ENCODE measurements at regions not wholly inside any gene's neighbourhood (a gene's known extent, or its start where the extent isn't known, plus 50 kb on each side); places are given as distances from the start of the nearest gene placed in this dataset.
"Not testable (repeated sequence)": the region's sequence is repeated elsewhere in the genome, so short reads cannot be mapped to it uniquely, and the experiment has no call there.

DNA sequence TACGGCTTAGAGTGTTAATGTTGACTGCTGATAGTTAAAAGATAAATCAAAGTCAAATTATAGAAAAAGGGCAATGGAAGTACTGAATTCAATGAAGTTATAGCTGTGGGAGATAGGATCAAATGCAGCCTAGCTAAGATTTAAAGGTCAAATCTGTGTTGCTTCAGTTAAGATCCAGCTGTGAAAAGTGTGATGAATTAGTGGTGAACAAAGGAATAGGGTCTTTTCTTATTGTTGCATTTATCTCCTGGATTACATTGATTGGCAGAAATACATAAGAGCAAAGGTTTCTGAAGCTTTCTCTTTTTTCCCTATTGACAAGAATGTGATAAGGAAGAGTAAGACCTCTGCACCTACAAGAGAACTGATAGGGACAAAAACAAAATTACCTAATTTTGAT lies 1234.6 kb upstream of the ADGRL2 start:
- Histone ChIP-seq H3K36me3 (no peaks in the 10 kb centered on the region), H3K9me3 (no peaks in the 10 kb centered on the region), H3K27ac (no peak overlapping the region), H3K27me3 (no peaks in the 10 kb centered on the region), H3K4me1 (no peaks in the 10 kb centered on the region), H3K4me3 (no peak overlapping the region)
- intact Hi-C loops (cut with DNase I; ENCODE audit: low total_unique reads) = loop anchor here (2.0 kb wide), 1 partner anchor 37 kb away; no protein-coding TSS in a partner anchor
- DNase-seq (ENCODE audit: low spot score in 2 of 2) = no peak
- TF ChIP-seq POLR2AphosphoS5 (IDR thresholded peaks at IDR 0.05) (no peak), POLR2A (IDR thresholded peaks at IDR 0.05) (no peak), CTCF (IDR thresholded peaks at IDR 0.05) (no peak)

DNA sequence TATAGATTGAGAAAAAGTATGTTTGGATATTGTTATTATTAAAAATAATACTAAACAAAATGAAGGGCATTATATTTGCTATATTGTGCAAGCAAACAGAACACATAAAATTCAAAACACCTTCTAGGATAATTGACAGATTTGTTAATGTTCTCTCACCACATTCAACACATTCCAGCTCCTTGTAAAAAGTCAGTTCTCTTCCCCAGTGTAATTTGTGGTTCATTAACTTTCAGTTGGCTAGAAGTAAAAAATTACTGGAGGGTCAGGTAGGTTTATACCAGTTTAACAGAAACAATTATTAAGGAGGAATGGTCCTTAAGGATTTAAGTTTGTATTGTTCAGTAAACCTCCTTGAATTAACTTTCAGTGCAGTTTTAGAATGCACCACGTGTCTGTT lies 1235.3 kb upstream of the ADGRL2 start:
- Histone ChIP-seq H3K27me3 (no peaks in the 10 kb centered on the region), H3K4me1 (no peaks in the 10 kb centered on the region), H3K9me3 (no peaks in the 10 kb centered on the region), H3K36me3 (no peaks in the 10 kb centered on the region), H3K27ac (no peak overlapping the region), H3K4me3 (no peak overlapping the region)
- DNase-seq (ENCODE audit: low spot score in 2 of 2) = no peak
- intact Hi-C loops (cut with DNase I; ENCODE audit: low total_unique reads) = no loop called here
- no peak for TF ChIP-seq POLR2A (IDR thresholded peaks at IDR 0.05)
- no peak for TF ChIP-seq CTCF (IDR thresholded peaks at IDR 0.05)

DNA sequence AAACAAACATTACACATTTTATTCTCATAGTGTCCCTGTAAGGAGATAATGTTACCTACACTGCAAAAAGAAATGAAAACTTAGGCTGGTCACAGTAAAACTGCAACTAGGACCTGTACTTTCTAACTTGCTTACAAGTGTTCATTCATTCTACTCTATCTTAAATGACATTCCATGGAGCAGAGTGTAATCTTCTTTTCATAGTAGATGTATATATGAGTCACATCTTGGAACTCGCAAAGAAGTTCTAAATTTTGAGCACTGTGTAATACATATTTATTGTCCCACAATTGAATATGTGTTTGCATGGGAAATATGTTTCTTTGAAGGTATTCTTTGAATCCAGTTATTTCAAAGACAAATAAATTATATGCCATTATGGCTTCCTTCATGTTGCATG lies 1258.5 kb upstream of the ADGRL2 start:
- H3K27ac ChIP-seq = no peak overlapping the region
- TF ChIP-seq CTCF (IDR thresholded peaks at IDR 0.05) (no peak), POLR2AphosphoS5 (IDR thresholded peaks at IDR 0.05) (no peak), POLR2A (IDR thresholded peaks at IDR 0.05) (no peak)
- H3K27me3 ChIP-seq = no peaks in the 10 kb centered on the region
- no peak overlapping the region for H3K4me3 ChIP-seq
- H3K9me3 ChIP-seq = no peaks in the 10 kb centered on the region
- no peaks in the 10 kb centered on the region for H3K36me3 ChIP-seq
- intact Hi-C loops (cut with DNase I; ENCODE audit: low total_unique reads) = no loop called here
- H3K4me1 ChIP-seq = no peaks in the 10 kb centered on the region
- DNase-seq (ENCODE audit: low spot score in 2 of 2) = no peak

GRCh38 chr1:80540596-80540995 lies 1260.1 kb upstream of the ADGRL2 start:
- Histone ChIP-seq H3K36me3 (no peaks in the 10 kb centered on the region), H3K4me3 (no peak overlapping the region), H3K27me3 (no peaks in the 10 kb centered on the region), H3K9me3 (no peaks in the 10 kb centered on the region), H3K4me1 (no peaks in the 10 kb centered on the region), H3K27ac (no peak overlapping the region)
- intact Hi-C loops (cut with DNase I; ENCODE audit: low total_unique reads) = no loop called here
- TF ChIP-seq POLR2A (IDR thresholded peaks at IDR 0.05) = no peak
- DNase-seq (ENCODE audit: low spot score in 2 of 2) = no peak

GRCh38 chr1:80540149-80540548 lies 1260.6 kb upstream of the ADGRL2 start:
- no peaks in the 10 kb centered on the region for H3K36me3 ChIP-seq
- no peak overlapping the region for H3K27ac ChIP-seq
- intact Hi-C loops (cut with DNase I; ENCODE audit: low total_unique reads) = no loop called here
- no peaks in the 10 kb centered on the region for H3K27me3 ChIP-seq
- no peak overlapping the region for H3K4me3 ChIP-seq
- DNase-seq (ENCODE audit: low spot score in 2 of 2) = no peak
- no peaks in the 10 kb centered on the region for H3K9me3 ChIP-seq
- TF ChIP-seq POLR2AphosphoS5 (IDR thresholded peaks at IDR 0.05) = no peak
- TF ChIP-seq CTCF (IDR thresholded peaks at IDR 0.05) = no peak
- TF ChIP-seq POLR2A (IDR thresholded peaks at IDR 0.05) = no peak
- no peaks in the 10 kb centered on the region for H3K4me1 ChIP-seq

GRCh38 chr1:80539298-80539697 lies 1261.4 kb upstream of the ADGRL2 start:
- H3K4me1 ChIP-seq; DNase-seq (ENCODE audit: low spot score in 2 of 2); H3K27ac ChIP-seq; H3K4me3 ChIP-seq; H3K9me3 ChIP-seq; H3K36me3 ChIP-seq; H3K27me3 ChIP-seq: not testable (repeated sequence)
- intact Hi-C loops (cut with DNase I; ENCODE audit: low total_unique reads) = loop anchor here (10.0 kb wide), 1 partner anchor 584 kb away; no protein-coding TSS in a partner anchor

Measured in breast epithelium (tissue), 4 donors.